ENCODE measurements at regions not wholly inside any gene's neighbourhood (a gene's known extent, or its start where the extent isn't known, plus 50 kb on each side); places are given as distances from the start of the nearest gene placed in this dataset.

DNA sequence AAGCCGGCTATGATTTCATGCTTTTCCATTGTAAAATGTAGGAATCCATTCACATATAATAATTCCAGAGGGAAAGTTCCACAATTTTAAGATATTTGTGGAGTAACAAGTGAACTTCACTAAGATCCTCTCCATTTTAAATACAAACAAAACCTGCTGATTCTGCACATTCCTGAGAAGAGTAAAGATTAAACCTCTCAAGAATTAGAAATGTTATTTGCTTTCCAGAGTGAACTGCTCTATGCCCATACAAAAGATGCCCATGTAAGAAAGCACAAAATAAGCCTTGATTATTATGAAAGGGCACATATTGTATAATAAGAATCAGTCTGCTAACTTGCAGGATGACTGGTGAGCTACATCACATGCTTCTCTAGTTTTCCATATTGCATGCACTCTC is 241.5 kb downstream of the COX18 start:
- WGBS (ENCODE audit: insufficient coverage), result no CpG with 5 or more reads among the region's 1 CpG
- Histone ChIP-seq H3K27ac (ENCODE audit: low read depth, low read length) (no peak overlapping the region), H3K9me3 (ENCODE audit: control insufficient read depth, insufficient read depth, low read length) (no peaks in the 10 kb centered on the region), H3K4me1 (ENCODE audit: control insufficient read depth, insufficient read depth, low read length) (no peaks in the 10 kb centered on the region), H3K27me3 (ENCODE audit: control insufficient read depth, insufficient read depth, low read length) (no peaks in the 10 kb centered on the region), H3K4me3 (ENCODE audit: low read depth, low read length) (no peak overlapping the region), H3K36me3 (ENCODE audit: control insufficient read depth, insufficient read depth, low read length) (no peaks in the 10 kb centered on the region)
- DNase-seq (ENCODE audit: low read depth in 4 of 6, low spot score in 6 of 6), result no peak

DNA sequence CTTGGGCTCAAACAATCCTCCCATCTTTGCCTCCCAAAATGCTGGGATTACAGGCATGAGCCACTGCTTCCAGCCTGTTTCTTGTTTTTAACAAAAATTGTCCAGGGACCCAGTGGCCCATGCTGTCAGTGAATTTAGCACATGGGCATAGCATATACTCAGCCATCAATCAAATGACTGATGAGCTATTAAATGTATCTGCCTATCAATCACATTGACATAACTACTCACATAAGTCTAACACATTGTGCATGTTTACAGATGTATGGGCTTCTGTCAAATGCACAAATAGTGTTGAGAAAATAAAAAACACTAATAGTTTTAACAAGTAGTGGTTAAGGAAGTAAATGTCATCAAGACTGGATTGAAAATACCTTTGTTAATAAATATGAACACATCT is 249.4 kb downstream of the COX18 start:
- H3K4me3 ChIP-seq (ENCODE audit: low read depth, low read length), result no peak overlapping the region
- H3K27me3 ChIP-seq (ENCODE audit: control insufficient read depth, insufficient read depth, low read length), result no peaks in the 10 kb centered on the region
- no peaks in the 10 kb centered on the region for H3K36me3 ChIP-seq (ENCODE audit: control insufficient read depth, insufficient read depth, low read length)
- no peaks in the 10 kb centered on the region for H3K4me1 ChIP-seq (ENCODE audit: control insufficient read depth, insufficient read depth, low read length)
- no peaks in the 10 kb centered on the region for H3K9me3 ChIP-seq (ENCODE audit: control insufficient read depth, insufficient read depth, low read length)
- no peak for DNase-seq (ENCODE audit: low read depth in 4 of 6, low spot score in 6 of 6)
- no peak overlapping the region for H3K27ac ChIP-seq (ENCODE audit: low read depth, low read length)

DNA sequence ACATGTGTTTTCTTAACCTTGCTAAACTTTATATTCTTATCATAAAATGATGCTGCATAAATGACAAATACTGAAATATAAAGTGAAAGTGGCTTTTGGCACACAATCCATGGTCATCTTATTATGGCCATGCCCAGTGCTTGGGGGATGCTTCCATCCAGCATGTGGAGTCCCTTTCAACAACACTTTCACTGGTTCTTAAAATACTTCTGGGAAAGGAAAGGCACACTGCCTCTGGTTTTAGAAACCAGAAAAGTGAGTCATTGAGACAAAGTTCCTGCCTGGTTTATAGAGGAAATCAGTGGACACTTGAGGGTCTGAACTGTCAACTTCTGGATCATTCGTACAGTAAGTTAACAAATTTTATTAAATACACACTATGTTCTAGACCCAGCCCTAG is 248.0 kb upstream of the ADAMTS3 start:
- WGBS (ENCODE audit: insufficient coverage), result no CpG with 5 or more reads among the region's 1 CpG
- Histone ChIP-seq H3K9me3 (ENCODE audit: control insufficient read depth, insufficient read depth, low read length) (no peaks in the 10 kb centered on the region), H3K27ac (ENCODE audit: low read depth, low read length) (no peak overlapping the region)

DNA sequence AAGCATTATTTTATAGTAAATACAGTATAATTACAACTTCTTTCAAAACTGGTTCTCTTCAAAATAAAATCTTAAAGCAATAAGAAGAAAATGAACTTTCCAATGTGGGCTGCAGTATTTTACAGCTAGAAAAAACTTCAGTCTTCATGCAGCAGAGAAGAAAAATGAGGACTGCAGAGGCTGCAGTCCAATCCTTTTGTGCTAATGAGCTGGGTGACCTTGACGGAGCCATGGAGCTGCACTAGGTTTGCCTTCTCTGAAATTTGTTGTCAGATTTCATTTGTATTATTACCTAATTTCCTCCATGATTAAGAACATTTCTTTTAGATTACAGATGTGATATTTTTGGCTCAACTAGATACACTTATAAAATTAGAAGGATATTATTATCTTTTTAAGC is 245.2 kb upstream of the ADAMTS3 start:
- no CpG with 5 or more reads among the region's 1 CpG for WGBS (ENCODE audit: insufficient coverage)
- Histone ChIP-seq H3K4me1 (ENCODE audit: control insufficient read depth, insufficient read depth, low read length) (no peaks in the 10 kb centered on the region), H3K4me3 (ENCODE audit: low read depth, low read length) (no peak overlapping the region), H3K27me3 (ENCODE audit: control insufficient read depth, insufficient read depth, low read length) (no peaks in the 10 kb centered on the region), H3K36me3 (ENCODE audit: control insufficient read depth, insufficient read depth, low read length) (no peaks in the 10 kb centered on the region), H3K9me3 (ENCODE audit: control insufficient read depth, insufficient read depth, low read length) (no peaks in the 10 kb centered on the region), H3K27ac (ENCODE audit: low read depth, low read length) (no peak overlapping the region)
- peak in 2 of 6 donors; percentile 4 to 55 for DNase-seq (ENCODE audit: low read depth in 4 of 6, low spot score in 6 of 6)

More for the DNA sequence above, 248.0 kb upstream of the ADAMTS3 start:
- Histone ChIP-seq H3K36me3 (ENCODE audit: control insufficient read depth, insufficient read depth, low read length) (no peaks in the 10 kb centered on the region), H3K4me3 (ENCODE audit: low read depth, low read length) (no peak overlapping the region), H3K4me1 (ENCODE audit: control insufficient read depth, insufficient read depth, low read length) (no peaks in the 10 kb centered on the region), H3K27me3 (ENCODE audit: control insufficient read depth, insufficient read depth, low read length) (no peaks in the 10 kb centered on the region)
- no peak for DNase-seq (ENCODE audit: low read depth in 4 of 6, low spot score in 6 of 6)

DNA sequence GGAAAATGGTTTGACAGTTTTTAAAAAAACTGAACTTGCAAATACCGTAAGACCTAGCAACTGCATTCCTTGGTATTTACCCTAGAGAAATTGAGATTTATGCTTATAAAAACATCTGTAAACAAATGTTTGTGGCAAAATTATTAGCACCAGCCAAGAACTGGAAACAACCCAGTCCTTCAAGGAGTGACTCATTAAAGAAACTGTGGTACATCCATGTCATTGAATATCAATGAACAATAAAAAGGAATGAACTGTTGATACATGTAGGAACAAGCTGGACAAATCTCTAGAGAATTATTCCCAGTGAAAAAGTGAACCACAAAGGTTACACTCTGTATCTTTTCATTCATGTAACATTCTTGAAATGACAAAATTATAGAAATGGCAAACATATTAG is 240.2 kb upstream of the ADAMTS3 start:
- Histone ChIP-seq H3K4me3 (ENCODE audit: low read depth, low read length) (no peak overlapping the region), H3K27me3 (ENCODE audit: control insufficient read depth, insufficient read depth, low read length) (no peaks in the 10 kb centered on the region), H3K9me3 (ENCODE audit: control insufficient read depth, insufficient read depth, low read length) (no peaks in the 10 kb centered on the region), H3K36me3 (ENCODE audit: control insufficient read depth, insufficient read depth, low read length) (no peaks in the 10 kb centered on the region), H3K27ac (ENCODE audit: low read depth, low read length) (no peak overlapping the region), H3K4me1 (ENCODE audit: control insufficient read depth, insufficient read depth, low read length) (no peaks in the 10 kb centered on the region)
- DNase-seq (ENCODE audit: low read depth in 4 of 6, low spot score in 6 of 6), result no peak
- no CpG with 5 or more reads among the region's 1 CpG for WGBS (ENCODE audit: insufficient coverage)

DNA sequence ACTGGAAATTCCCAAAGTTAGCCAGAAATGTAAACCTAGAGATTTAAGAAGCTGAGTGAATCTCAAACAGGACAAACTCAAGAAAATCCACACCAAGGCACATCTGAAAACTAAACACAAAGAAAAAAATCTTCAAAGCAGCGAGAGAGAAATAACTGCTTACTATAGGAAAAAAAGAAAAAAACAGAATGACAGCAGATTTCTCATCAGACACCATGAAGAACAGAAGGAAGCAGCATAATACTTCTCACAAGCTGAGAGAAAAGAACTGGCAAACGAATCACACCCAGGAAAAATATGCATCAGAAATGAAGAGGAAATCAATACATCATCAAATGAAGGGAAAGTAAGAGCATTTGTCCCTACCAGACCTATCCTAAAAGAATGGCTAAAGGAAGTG is 236.3 kb upstream of the ADAMTS3 start:
- no peak overlapping the region for H3K4me3 ChIP-seq (ENCODE audit: low read depth, low read length)
- DNase-seq (ENCODE audit: low read depth in 4 of 6, low spot score in 6 of 6), result peak in 1 of 6 donors; percentile 26
- no peaks in the 10 kb centered on the region for H3K36me3 ChIP-seq (ENCODE audit: control insufficient read depth, insufficient read depth, low read length)
- no peaks in the 10 kb centered on the region for H3K4me1 ChIP-seq (ENCODE audit: control insufficient read depth, insufficient read depth, low read length)
- WGBS (ENCODE audit: insufficient coverage), result no CpG with 5 or more reads among the region's 2 CpGs
- H3K9me3 ChIP-seq (ENCODE audit: control insufficient read depth, insufficient read depth, low read length), result no peaks in the 10 kb centered on the region
- no peak overlapping the region for H3K27ac ChIP-seq (ENCODE audit: low read depth, low read length)
- H3K27me3 ChIP-seq (ENCODE audit: control insufficient read depth, insufficient read depth, low read length), result no peaks in the 10 kb centered on the region

DNA sequence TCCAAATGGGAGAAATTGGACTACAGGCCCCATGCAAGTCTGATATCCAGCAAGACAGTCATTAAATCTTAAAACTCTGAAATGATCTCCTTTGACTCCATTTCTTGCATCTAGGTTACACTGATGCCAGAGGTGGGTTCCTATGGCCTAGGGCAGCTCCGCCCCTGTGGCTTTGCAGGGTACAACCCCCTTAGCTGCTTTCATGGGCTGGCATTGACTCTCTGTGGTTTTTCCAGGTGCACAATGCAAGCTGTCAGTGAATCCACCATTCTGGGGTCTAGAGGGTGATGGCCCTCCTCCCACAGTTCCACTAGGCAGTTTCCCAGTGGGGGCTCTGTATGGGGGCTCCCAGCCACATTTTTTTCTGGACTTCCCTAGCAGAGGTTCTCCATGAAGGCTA is 228.5 kb upstream of the ADAMTS3 start:
- 88% methylated on average over 1 of the region's 1 CpG for whole genome bisulfite sequencing (ENCODE audit: insufficient coverage)

DNA sequence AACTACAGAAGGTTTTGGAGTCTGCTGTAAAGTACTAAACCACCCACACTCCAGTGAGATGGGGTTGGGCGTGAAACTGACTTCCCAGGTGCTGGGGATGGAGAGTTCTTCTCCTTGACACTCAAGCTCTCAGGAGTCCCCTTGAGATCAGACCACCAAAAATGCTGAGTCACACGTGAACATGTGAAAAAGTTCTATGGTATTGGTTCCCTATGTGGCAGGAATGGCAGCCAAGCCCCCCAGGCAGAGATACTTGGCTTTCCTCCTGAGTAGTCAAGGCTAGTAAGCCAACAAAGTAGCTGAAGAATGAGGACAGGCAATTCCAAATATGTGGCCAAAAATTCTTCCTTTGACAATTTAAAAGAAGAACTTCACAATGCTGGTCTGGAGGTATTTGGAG is 222.0 kb upstream of the ADAMTS3 start:
- Histone ChIP-seq H3K4me1 (ENCODE audit: control insufficient read depth, insufficient read depth, low read length) (no peaks in the 10 kb centered on the region), H3K36me3 (ENCODE audit: control insufficient read depth, insufficient read depth, low read length) (no peaks in the 10 kb centered on the region), H3K27me3 (ENCODE audit: control insufficient read depth, insufficient read depth, low read length) (no peaks in the 10 kb centered on the region), H3K27ac (ENCODE audit: low read depth, low read length) (no peak overlapping the region), H3K4me3 (ENCODE audit: low read depth, low read length) (no peak overlapping the region), H3K9me3 (ENCODE audit: control insufficient read depth, insufficient read depth, low read length) (no peaks in the 10 kb centered on the region)
- WGBS (ENCODE audit: insufficient coverage), result no CpG with 5 or more reads among the region's 2 CpGs
- no peak for DNase-seq (ENCODE audit: low read depth in 4 of 6, low spot score in 6 of 6)

More for the DNA sequence above, 228.5 kb upstream of the ADAMTS3 start:
- Histone ChIP-seq H3K27ac (ENCODE audit: low read depth, low read length) (no peak overlapping the region), H3K36me3 (ENCODE audit: control insufficient read depth, insufficient read depth, low read length) (no peaks in the 10 kb centered on the region), H3K9me3 (ENCODE audit: control insufficient read depth, insufficient read depth, low read length) (peaks cover 2% of the 10 kb centered on the region), H3K4me1 (ENCODE audit: control insufficient read depth, insufficient read depth, low read length) (no peaks in the 10 kb centered on the region), H3K4me3 (ENCODE audit: low read depth, low read length) (no peak overlapping the region), H3K27me3 (ENCODE audit: control insufficient read depth, insufficient read depth, low read length) (no peaks in the 10 kb centered on the region)
- no peak for DNase-seq (ENCODE audit: low read depth in 4 of 6, low spot score in 6 of 6)

DNA sequence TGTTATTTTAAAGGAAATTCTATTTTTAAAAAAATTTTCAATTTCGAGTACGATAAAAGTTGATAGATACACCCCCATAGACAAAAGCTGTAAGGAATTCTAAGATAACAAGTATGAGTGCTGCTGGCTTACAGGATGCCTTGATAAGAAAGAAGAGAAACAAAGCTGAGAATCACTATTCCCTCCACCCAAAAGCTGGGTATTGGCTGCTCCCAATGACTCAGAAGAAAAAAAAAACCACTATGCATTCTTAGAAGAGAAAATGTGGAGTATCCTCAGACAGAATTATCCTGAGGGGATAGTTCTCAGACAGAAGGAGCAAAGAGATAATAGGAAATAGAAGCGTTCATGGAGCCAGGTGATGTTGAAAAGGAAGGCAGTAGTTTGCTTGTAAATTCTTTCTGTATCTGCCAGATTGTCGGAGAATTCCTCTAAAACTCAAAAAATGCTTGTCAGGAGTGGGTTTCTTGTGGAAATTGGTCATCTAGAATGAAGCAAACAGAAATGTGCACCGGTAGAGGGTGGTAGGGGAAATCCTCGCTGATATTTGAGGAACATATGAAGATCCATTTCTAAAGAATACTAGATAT is 217.5 kb upstream of the ADAMTS3 start:
- Histone ChIP-seq H3K4me3 (ENCODE audit: low read depth, low read length) (no peak overlapping the region), H3K9me3 (ENCODE audit: control insufficient read depth, insufficient read depth, low read length) (no peaks in the 10 kb centered on the region), H3K27me3 (ENCODE audit: control insufficient read depth, insufficient read depth, low read length) (no peaks in the 10 kb centered on the region), H3K36me3 (ENCODE audit: control insufficient read depth, insufficient read depth, low read length) (no peaks in the 10 kb centered on the region), H3K4me1 (ENCODE audit: control insufficient read depth, insufficient read depth, low read length) (no peaks in the 10 kb centered on the region), H3K27ac (ENCODE audit: low read depth, low read length) (no peak overlapping the region)
- no peak for DNase-seq (ENCODE audit: low read depth in 4 of 6, low spot score in 6 of 6)
- 90% methylated on average over 2 of the region's 6 CpGs for WGBS (ENCODE audit: insufficient coverage)

DNA sequence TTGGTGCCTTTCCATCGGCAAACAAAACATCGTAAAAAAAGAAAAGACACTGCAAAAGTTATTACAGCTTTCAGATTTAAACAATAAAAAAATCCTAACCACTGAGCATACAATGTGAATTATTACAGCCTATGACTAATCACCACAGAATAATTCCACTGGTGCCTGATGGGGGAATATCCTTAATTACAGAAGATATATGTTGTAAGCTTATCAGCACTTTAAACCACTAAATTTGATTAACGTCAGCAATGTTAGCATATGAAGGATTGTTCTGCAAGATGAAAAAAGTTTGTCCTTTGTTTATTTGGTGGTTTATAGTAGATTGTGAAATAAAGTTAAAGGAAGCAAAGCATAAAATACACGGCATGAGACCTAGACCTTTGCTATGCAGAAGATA is 210.2 kb upstream of the ADAMTS3 start:
- WGBS (ENCODE audit: insufficient coverage), result 83% methylated on average over 1 of the region's 4 CpGs
- H3K36me3 ChIP-seq (ENCODE audit: control insufficient read depth, insufficient read depth, low read length), result no peaks in the 10 kb centered on the region
- no peaks in the 10 kb centered on the region for H3K9me3 ChIP-seq (ENCODE audit: control insufficient read depth, insufficient read depth, low read length)
- DNase-seq (ENCODE audit: low read depth in 4 of 6, low spot score in 6 of 6), result no peak
- no peak overlapping the region for H3K4me3 ChIP-seq (ENCODE audit: low read depth, low read length)
- no peaks in the 10 kb centered on the region for H3K4me1 ChIP-seq (ENCODE audit: control insufficient read depth, insufficient read depth, low read length)
- no peaks in the 10 kb centered on the region for H3K27me3 ChIP-seq (ENCODE audit: control insufficient read depth, insufficient read depth, low read length)
- H3K27ac ChIP-seq (ENCODE audit: low read depth, low read length), result no peak overlapping the region

Measured in spinal cord (tissue), 9 donors.